BE2C (cell line): ENCODE measurements at regions not wholly inside any gene's neighbourhood (a gene's known extent, or its start where the extent isn't known, plus 50 kb on each side); places are given as distances from the start of the nearest gene placed in this dataset.

Experiments
- DNase-seq: peaks from one replicate; pipeline ENCODE4 v3.0.0-alpha.2; 2020
- H3K27me3 ChIP-seq: fragments of 250-450 bp; sonication (Bioruptor Pico); 2 replicates; pipeline ENCODE4 v1.5.1; 2020; ENCODE audit warnings: mild to moderate bottlenecking
- H3K36me3 ChIP-seq: fragments of 250-450 bp; sonication (Bioruptor Pico); 2 replicates; pipeline ENCODE4 v1.5.1; 2020; ENCODE audit warnings: mild to moderate bottlenecking
- H3K4me1 ChIP-seq: fragments of 250-450 bp; sonication (Bioruptor Pico); 2 replicates; pipeline ENCODE4 v1.5.1; 2020
- H3K4me3 ChIP-seq: 2 replicates; pipeline ENCODE4 v1.5.1; 2011; ENCODE audit warnings: low read depth, low read length
- H3K9me3 ChIP-seq: fragments of 250-450 bp; sonication (Bioruptor Pico); 2 replicates; pipeline ENCODE4 v1.5.1; 2020
- TF ChIP-seq, protein P1 (sequence below): IDR thresholded peaks from 2 replicates; pipeline ENCODE4 v1.5.1; 2012; ENCODE audit warnings: mild to moderate bottlenecking, low read depth, low read length

DNA sequence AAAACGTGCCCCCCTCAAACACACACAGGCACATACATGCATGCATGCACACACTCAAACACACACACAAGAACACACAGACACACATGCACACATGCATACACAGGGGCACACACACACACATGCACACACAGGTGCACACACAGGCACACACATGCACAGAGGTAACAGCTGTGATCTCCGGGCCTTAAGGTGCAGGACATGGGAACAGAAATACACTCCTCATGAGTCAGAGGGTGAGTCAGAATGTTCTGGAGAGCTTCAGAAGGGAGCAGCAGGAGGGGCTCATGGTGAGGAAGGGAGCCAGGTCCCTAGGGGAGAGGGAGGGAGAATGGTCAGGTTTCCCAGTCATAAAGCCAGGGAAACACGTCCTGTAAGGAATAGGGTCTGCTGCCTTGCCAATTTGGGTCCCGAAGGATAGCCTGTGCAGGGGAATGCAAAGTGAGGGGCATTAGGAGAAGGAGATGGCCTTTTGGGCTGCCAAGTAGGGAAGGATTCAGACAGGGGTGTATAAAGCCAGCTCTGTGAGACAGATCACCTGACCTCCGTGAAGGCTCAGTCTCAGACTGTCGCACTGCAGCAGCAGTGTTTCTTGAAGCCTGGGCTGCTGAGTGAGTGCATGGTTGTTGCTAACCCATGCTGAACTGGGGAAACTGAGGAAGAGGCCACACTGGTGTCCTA, 123.9 kb downstream of the MAFB start:
- DNase-seq, result no peak
- Histone ChIP-seq H3K27me3 (no peaks in the 10 kb centered on the region), H3K4me3 (no peak overlapping the region), H3K4me1 (no peaks in the 10 kb centered on the region), H3K9me3 (no peaks in the 10 kb centered on the region), H3K36me3 (no peaks in the 10 kb centered on the region)
- TF ChIP-seq, protein P1, sequence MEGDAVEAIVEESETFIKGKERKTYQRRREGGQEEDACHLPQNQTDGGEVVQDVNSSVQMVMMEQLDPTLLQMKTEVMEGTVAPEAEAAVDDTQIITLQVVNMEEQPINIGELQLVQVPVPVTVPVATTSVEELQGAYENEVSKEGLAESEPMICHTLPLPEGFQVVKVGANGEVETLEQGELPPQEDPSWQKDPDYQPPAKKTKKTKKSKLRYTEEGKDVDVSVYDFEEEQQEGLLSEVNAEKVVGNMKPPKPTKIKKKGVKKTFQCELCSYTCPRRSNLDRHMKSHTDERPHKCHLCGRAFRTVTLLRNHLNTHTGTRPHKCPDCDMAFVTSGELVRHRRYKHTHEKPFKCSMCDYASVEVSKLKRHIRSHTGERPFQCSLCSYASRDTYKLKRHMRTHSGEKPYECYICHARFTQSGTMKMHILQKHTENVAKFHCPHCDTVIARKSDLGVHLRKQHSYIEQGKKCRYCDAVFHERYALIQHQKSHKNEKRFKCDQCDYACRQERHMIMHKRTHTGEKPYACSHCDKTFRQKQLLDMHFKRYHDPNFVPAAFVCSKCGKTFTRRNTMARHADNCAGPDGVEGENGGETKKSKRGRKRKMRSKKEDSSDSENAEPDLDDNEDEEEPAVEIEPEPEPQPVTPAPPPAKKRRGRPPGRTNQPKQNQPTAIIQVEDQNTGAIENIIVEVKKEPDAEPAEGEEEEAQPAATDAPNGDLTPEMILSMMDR, result no peak

- Histone ChIP-seq H3K36me3 (no peaks in the 10 kb centered on the region), H3K4me3 (no peak overlapping the region), H3K9me3 (no peaks in the 10 kb centered on the region), H3K4me1 (no peaks in the 10 kb centered on the region), H3K27me3 (peaks cover 5% of the 10 kb centered on the region; the same call in 1 of the 2 replicates)
- TF ChIP-seq, protein P1, result no peak
- peak; percentile 14 for DNase-seq
Measured at GRCh38 chr20:40563296-40563950, 125.6 kb downstream of the MAFB start.

- TF ChIP-seq, protein P1, result no peak
- no peaks in the 10 kb centered on the region for H3K4me1 ChIP-seq
- H3K36me3 ChIP-seq, result no peaks in the 10 kb centered on the region
- peaks cover 5% of the 10 kb centered on the region; the same call in 1 of the 2 replicates for H3K27me3 ChIP-seq
- DNase-seq, result no peak
- no peak overlapping the region for H3K4me3 ChIP-seq
- H3K9me3 ChIP-seq, result no peaks in the 10 kb centered on the region
Measured at GRCh38 chr20:40562031-40562430, 127.0 kb downstream of the MAFB start.

- Histone ChIP-seq H3K4me1 (no peaks in the 10 kb centered on the region), H3K4me3 (no peak overlapping the region), H3K36me3 (no peaks in the 10 kb centered on the region), H3K27me3 (peaks cover 5% of the 10 kb centered on the region; the same call in 1 of the 2 replicates), H3K9me3 (no peaks in the 10 kb centered on the region)
- TF ChIP-seq, protein P1, result no peak
- DNase-seq, result no peak
Measured at GRCh38 chr20:40561187-40561586, 127.8 kb downstream of the MAFB start.

- TF ChIP-seq, protein P1, result no peak
- DNase-seq, result no peak
- no peak overlapping the region for H3K4me3 ChIP-seq
Measured at GRCh38 chr20:40558212-40558611, 130.8 kb downstream of the MAFB start.

DNA sequence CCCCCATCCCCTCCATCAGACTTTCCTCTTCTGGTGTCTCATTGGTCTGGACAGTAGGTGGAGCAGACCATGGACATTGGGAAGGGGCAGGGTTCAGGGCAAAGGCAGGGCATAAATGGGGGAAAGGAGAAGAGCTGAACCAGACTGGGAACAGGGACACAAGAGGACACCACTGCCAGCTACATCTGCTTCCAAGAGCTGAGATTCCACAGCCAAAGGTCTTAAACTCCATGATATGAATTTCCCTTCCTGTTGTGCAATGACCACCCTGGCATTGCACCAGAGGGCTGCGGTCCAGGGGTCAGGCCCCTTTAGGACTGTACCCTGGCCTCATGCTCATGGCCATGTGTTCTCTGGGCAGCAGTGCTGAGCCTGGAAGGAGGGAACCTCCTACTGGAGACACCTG, 137.9 kb downstream of the MAFB start:
- DNase-seq, result no peak
- TF ChIP-seq, protein P1, result no peak
- no peaks in the 10 kb centered on the region for H3K9me3 ChIP-seq
- H3K4me3 ChIP-seq, result no peak overlapping the region
- no peaks in the 10 kb centered on the region for H3K4me1 ChIP-seq
- no peaks in the 10 kb centered on the region for H3K27me3 ChIP-seq
- no peaks in the 10 kb centered on the region for H3K36me3 ChIP-seq

More at GRCh38 chr20:40558212-40558611, 130.8 kb downstream of the MAFB start:
- Histone ChIP-seq H3K36me3 (no peaks in the 10 kb centered on the region), H3K9me3 (no peaks in the 10 kb centered on the region), H3K27me3 (peaks cover 5% of the 10 kb centered on the region; the same call in 1 of the 2 replicates), H3K4me1 (no peaks in the 10 kb centered on the region)
